Heart left ventricle (tissue), 16 donors: ENCODE measurements at regions not wholly inside any gene's neighbourhood (a gene's known extent, or its start where the extent isn't known, plus 50 kb on each side); places are given as distances from the start of the nearest gene placed in this dataset.
"Not testable (repeated sequence)": the region's sequence is repeated elsewhere in the genome, so short reads cannot be mapped to it uniquely, and the experiment has no call there.

Experiments
- ATAC-seq, 4 donors: fragments of 200-7000 bp; cut with Tn5 transposase; one replicate each; pipeline ENCODE4 v1.9.1; 2020 to 2022; ENCODE audit warnings: moderate library complexity in 4 of 4, mild to moderate bottlenecking in 3 of 4, moderate number of reproducible peaks in 1 of 4
- DNase-seq, 5 donors: peaks; one replicate each; pipeline ENCODE4 v3.0.0-alpha.2; 2020
- H3K27ac ChIP-seq, 12 donors: fragments of 200-600 bp; sonication (generic) in 4 of 12; one replicate each; pipeline versions ENCODE4 v1.5.0 to v1.8.0; 2016 to 2022; ENCODE audit warnings: mild to moderate bottlenecking in 2 of 12
- H3K27me3 ChIP-seq, 9 donors: fragments of 200-600 bp; sonication (generic) in 2 of 9; one replicate each; pipeline versions ENCODE4 v1.5.1 to v1.8.0; 2016 to 2022; ENCODE audit warnings: mild to moderate bottlenecking in 3 of 9
- H3K36me3 ChIP-seq, 9 donors: fragments of 200-600 bp; sonication (generic) in 2 of 9; one replicate each; pipeline versions ENCODE4 v1.5.0 to v1.8.0; 2018 to 2022; ENCODE audit warnings: mild to moderate bottlenecking in 2 of 9
- H3K4me1 ChIP-seq, 12 donors: fragments of 200-600 bp; sonication (generic) in 4 of 12; one replicate each; pipeline versions ENCODE4 v1.5.0 to v1.8.0; 2016 to 2022; ENCODE audit warnings: mild to moderate bottlenecking in 3 of 12
- H3K4me3 ChIP-seq, 12 donors: fragments of 200-600 bp; sonication (generic) in 4 of 12; one replicate each; pipeline versions ENCODE4 v1.5.0 to v1.8.0; 2017 to 2022; ENCODE audit warnings: mild to moderate bottlenecking in 9 of 12, moderate library complexity in 4 of 12
- H3K9me3 ChIP-seq, 12 donors: fragments of 200-600 bp; sonication (generic) in 4 of 12; one replicate each; pipeline versions ENCODE4 v1.5.0 to v1.8.0; 2016 to 2022; ENCODE audit warnings: mild to moderate bottlenecking in 1 of 12
- POLR2A ChIP-seq, 2 donors: fragments of 450-650 bp; IDR thresholded peaks; one replicate each; pipeline ENCODE4 v1.6.1; 2017; ENCODE audit warnings: antibody characterized with exemption in 2 of 2, mild to moderate bottlenecking in 2 of 2, moderate library complexity in 2 of 2
- WGBS, 4 donors: extraction: QIAGEN DNeasy Blood & Tissue Kit in 2 of 4; methylation state at CpG; one replicate each; pipeline versions ENCODE4 v1.1.5 to v1.1.7; 2013 to 2018; 5-methylcytosine and 5-hydroxymethylcytosine counted together
- intact Hi-C, 10 donors: fragments of 100-400 bp; cut with DNase I; formaldehyde crosslinking; loops; one replicate each; pipeline versions ENCODE4 v1.11.1 to v1.14.2; 2022
- TF ChIP-seq, protein P1 (sequence below), 12 donors: fragments of 200-600 bp; sonication (generic) in 4 of 12; IDR thresholded peaks; one replicate each; pipeline versions ENCODE4 v1.5.0 to v1.8.0; 2018 to 2022; ENCODE audit warnings: antibody characterized with exemption in 12 of 12, mild to moderate bottlenecking in 5 of 12
- donor health status: ischemic (EF 13 %, LVEDD 7.1; RV severe dilation, severe dysfunction).
- donor health status: healthy with polysubstance abuse.
- donor health status: DM: no; HTN: yes; CAD: no.
- donor health status: DM: no; HTN: no; CAD: no.
- donor health status: ischemic (EF 25% LVEDD 6.9; RV normal size, moderate dysfunction).
- donor health status: ischemic (EF 25% LVEDD 5.7; RV mildly dilated, moderate dysfunction).
- donor health status: healthy.
- donor health status: DM: yes; HTN: yes; CAD: no.
- donor health status: ischemic (EF 35%, LVEDD 5.7; RV mildly dilated, moderate dysfunction).
- donor health status: nonischemic (EF 11% LVEDD 7.7; RV severe dilation, severe dysfunction).
- donor health status: DM: yes; HTN: yes; CAD: no.
- donor health status: PGD.
- donor health status: ischemic (EF 29% LVEDD 5.4; RV normal size, mild dysfunction).
- donor health status: nonischemic (EF 23%, LVEDD 6.1; RV moderate dilation, normal function).

DNA sequence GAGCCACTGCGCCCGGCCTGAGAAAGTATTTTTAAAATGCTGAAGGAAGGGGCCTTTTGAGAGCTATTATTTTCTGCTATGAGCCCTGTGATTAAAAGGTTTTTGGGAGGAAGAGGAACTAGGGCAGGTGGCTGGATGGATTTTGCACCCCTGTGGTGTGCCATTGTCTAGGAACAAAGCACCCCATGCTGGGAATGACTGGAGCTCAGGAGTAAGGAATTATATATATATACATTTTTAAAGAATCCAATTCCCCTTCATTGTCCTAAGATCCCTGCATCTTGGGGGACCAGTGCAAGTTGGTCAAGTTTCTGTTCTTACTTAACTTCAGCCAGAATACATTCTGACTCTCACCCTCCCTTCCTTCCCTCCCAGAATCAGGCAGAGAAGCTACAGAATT is 91.6 kb downstream of the ZNF648 start:
- intact Hi-C loops, result no loop called here
- H3K36me3 ChIP-seq, result no peaks in the 10 kb centered on the region
- H3K9me3 ChIP-seq, result no peaks in the 10 kb centered on the region
- WGBS, 4 donors, result 62 to 76% (median 69%) methylated on average over 2 of the region's 2 CpGs
- no peaks in the 10 kb centered on the region for H3K4me1 ChIP-seq
- H3K27ac ChIP-seq, result no peak overlapping the region
- DNase-seq, result no peak
- no peaks in the 10 kb centered on the region for H3K27me3 ChIP-seq
- no peak for ATAC-seq
- no peak overlapping the region for H3K4me3 ChIP-seq
- no peak for TF ChIP-seq POLR2A (IDR thresholded peaks at IDR 0.05)
- TF ChIP-seq, protein P1, sequence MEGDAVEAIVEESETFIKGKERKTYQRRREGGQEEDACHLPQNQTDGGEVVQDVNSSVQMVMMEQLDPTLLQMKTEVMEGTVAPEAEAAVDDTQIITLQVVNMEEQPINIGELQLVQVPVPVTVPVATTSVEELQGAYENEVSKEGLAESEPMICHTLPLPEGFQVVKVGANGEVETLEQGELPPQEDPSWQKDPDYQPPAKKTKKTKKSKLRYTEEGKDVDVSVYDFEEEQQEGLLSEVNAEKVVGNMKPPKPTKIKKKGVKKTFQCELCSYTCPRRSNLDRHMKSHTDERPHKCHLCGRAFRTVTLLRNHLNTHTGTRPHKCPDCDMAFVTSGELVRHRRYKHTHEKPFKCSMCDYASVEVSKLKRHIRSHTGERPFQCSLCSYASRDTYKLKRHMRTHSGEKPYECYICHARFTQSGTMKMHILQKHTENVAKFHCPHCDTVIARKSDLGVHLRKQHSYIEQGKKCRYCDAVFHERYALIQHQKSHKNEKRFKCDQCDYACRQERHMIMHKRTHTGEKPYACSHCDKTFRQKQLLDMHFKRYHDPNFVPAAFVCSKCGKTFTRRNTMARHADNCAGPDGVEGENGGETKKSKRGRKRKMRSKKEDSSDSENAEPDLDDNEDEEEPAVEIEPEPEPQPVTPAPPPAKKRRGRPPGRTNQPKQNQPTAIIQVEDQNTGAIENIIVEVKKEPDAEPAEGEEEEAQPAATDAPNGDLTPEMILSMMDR (IDR thresholded peaks at IDR 0.05), result no peak

DNA sequence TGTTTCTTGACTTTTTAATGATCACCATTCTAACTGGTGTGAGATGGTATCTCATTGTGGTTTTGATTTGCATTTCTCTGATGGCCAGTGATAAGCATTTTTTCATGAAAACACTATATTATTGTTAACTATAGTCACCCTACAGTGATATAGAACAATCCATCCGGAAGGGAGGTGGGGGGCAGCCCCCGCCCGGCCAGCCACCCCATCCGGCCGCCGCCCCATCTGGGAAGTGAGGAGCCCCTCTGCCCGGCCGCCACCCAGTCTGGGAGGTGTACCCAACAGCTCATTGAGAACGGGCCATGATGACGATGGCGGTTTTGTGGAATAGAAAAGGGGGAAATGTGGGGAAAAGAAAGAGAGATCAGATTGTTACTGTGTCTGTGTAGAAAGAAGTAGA is 106.8 kb downstream of the ZNF648 start:
- intact Hi-C loops, H3K4me3 ChIP-seq, DNase-seq, H3K36me3 ChIP-seq, H3K4me1 ChIP-seq, ATAC-seq, H3K27me3 ChIP-seq, H3K27ac ChIP-seq: not testable (repeated sequence)
- peaks cover 0 to 47% (median 11%) of the 10 kb centered on the region in 12 donors for H3K9me3 ChIP-seq
- WGBS, 4 donors, result 91 to 97% (median 97%) methylated on average over 10 to 11 of the region's 11 CpGs

DNA sequence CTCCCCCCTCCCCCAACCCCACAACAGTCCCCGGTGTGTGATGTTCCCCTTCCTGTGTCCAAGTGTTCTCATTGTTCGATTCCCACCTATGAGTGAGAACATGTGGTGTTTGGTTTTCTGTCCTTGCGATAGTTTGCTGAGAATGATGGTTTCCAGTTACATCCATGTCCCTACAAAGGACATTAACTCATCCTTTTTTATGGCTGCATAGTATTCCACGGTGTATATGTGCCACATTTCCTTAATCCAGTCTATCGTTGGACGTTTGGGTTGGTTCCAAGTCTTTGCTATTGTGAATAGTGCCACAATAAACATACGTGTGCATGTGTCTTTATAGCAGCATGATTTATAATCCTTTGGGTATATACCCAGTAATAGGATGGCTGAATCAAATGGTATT is 107.3 kb downstream of the ZNF648 start:
- H3K27ac ChIP-seq, ATAC-seq, H3K36me3 ChIP-seq, H3K4me1 ChIP-seq, H3K4me3 ChIP-seq, intact Hi-C loops, H3K27me3 ChIP-seq, DNase-seq: not testable (repeated sequence)
- H3K9me3 ChIP-seq, result peaks cover 0 to 42% (median 11%) of the 10 kb centered on the region in 12 donors
- 86 to 88% (median 87%) methylated on average over 7 of the region's 7 CpGs for WGBS, 4 donors

DNA sequence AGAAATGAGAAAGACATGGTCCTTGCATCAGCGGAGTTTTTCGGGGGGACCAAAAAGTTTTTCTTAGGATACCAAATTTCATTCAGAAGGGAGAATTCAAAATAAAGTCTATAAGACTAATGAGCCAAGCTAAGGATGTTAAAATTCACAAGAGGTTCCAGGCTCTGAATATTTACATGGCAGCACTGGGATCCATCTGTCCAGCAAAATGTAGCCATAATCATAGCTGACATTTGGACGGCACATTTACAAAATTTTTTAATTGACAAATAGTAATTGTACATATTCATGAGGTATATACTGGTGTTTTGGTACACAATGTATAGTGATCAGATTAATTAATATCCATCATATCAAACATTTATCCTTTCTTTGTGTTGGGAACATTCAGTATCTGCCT is 107.9 kb downstream of the ZNF648 start:
- Histone ChIP-seq H3K27me3 (peaks cover 0 to 3% (median 0%) of the 10 kb centered on the region in 9 donors), H3K36me3 (no peaks in the 10 kb centered on the region), H3K4me3 (no peak overlapping the region), H3K27ac (no peak overlapping the region), H3K4me1 (no peaks in the 10 kb centered on the region), H3K9me3 (peaks cover 0 to 36% (median 10%) of the 10 kb centered on the region in 12 donors)
- DNase-seq (no peak), ATAC-seq (no peak)
- 91 to 94% (median 92%) methylated on average over 3 of the region's 3 CpGs for WGBS, 4 donors
- TF ChIP-seq, protein P1 (IDR thresholded peaks at IDR 0.05), result no peak
- intact Hi-C loops, result no loop called here

DNA sequence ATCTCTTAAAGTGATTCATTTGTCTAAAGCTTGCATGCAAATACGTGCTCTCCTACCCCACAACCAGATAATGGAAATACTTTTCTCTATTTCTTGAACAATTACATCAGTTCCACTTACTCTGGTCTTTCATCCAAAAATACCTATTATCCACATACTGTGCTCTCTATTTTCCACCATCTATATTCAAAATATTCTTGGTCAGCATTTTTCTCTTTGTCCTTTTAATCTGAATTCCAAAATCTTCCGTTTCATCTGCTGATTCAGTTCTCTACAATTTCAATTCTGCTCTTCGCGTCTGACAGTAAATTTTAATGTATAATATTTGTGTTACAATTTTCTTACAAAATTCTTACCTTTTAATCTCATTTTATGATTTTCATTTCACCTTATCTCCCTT is 110.3 kb downstream of the ZNF648 start:
- Histone ChIP-seq H3K27ac (no peak overlapping the region), H3K9me3 (peaks cover 0 to 20% (median 0%) of the 10 kb centered on the region in 12 donors), H3K36me3 (no peaks in the 10 kb centered on the region), H3K4me3 (no peak overlapping the region), H3K4me1 (no peaks in the 10 kb centered on the region), H3K27me3 (peaks cover 0 to 4% (median 0%) of the 10 kb centered on the region in 9 donors)
- 81 to 83% (median 82%) methylated on average over 4 of the region's 4 CpGs for WGBS, 4 donors
- no peak for DNase-seq
- intact Hi-C loops, result no loop called here
- no peak for ATAC-seq
- TF ChIP-seq POLR2A (IDR thresholded peaks at IDR 0.05), result no peak
- TF ChIP-seq, protein P1 (IDR thresholded peaks at IDR 0.05), result no peak
